Right renal cortex interstitium (tissue), 3 donors: ENCODE measurements at regions not wholly inside any gene's neighbourhood (a gene's known extent, or its start where the extent isn't known, plus 50 kb on each side); places are given as distances from the start of the nearest gene placed in this dataset.

ENCODE experiments used
- DNase-seq, 3 donors: peaks; one replicate each; pipeline ENCODE4 v3.0.0-alpha.2; 2013; ENCODE audit warnings: low read depth in 3 of 3, low spot score in 2 of 3

DNA sequence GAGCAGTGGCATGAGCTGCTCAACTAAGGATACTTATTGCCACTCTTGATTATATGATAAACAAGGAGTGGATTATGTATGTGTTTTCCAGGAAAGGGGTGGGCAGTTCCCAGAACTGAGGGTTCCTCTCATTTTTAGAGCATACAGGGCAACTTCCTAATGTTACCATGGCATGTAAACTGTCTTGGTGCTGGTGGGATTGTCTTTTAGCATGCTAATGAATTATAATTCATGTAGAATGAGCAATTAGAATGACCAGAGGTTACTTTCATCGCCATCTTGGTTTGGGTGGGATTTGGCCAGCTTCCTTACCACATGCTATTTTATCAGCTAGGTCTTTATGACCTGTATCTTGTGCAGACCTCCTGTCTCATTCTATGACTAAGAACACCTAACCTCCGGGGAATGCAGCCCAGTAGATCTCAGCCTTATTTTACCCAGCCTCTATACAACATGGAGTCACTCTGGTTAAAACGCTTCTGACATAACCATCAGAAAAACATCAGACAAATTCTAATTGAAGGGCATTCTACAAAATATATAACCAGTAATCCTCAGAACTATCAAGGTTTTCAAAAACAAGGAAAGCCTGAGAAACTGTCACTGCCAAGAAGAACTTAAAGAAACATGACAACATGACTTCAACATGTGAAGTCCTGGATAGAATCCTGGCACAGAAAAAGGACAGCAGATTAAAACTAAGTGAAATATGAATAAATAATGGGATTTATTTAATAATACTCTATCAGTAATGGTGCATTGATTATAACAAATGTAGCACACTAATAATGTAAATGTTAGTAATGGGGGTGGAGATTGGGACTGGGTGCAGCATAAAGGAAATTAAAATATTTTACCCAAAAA is 365.0 kb downstream of the SEMA3D start:
- no peak for DNase-seq

DNA sequence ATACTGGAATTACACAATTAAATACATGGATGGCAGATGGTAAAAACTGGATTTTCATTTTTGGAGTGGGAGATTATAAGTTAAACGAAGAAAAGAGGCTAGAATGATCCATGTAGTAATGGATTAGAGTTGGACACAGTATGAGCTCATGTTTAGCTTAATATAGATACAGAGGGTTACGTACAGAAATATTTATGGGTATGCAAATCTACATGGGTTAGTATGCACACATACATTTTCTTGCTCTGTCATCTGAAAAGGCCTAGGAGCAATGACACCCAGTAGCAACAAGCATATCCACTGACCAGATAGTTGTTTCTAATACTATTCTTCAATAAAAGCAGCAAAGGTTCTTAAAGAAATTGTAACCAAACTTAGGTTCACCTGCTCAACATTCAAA is 366.4 kb downstream of the SEMA3D start:
- no peak for DNase-seq

DNA sequence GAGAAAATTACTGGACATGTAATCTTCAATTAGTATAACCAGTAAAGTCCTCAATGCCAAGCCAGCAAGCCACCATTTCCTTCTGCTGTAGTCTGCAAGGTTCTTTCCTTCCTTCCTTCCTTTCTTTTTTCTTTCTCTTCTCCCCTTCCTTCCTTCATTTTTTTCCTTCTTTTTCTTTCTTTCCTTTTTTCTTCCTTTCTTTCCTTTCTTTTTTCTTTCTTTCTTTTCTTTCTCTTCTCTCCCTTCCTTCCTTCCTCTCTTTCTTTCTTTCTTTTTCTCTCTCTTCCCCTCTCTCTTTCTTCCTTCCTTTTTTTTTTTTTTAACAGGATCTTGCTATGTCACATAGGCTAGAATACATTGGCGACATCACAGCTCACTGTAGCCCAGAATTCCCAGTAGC is 369.8 kb downstream of the SEMA3D start:
- no peak for DNase-seq

DNA sequence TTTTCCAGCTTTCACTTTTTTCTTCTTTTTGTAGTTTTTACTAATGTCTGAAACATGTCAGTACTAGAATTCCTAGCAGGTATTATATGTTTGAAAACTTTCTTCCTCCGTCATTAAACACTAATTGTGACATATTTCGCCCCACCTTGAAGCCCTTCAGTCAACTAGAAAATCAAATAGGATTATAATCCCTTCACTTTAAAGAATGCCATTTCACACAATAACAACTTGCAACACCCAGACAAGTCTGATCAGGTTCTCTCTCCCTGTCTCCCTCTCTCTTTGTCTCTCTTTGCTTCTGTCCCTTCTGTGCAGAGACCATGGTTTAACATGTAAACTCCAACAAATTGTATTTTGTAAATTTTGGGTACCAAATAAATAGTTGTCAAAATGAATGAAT is 373.5 kb downstream of the SEMA3D start:
- no peak for DNase-seq

DNA sequence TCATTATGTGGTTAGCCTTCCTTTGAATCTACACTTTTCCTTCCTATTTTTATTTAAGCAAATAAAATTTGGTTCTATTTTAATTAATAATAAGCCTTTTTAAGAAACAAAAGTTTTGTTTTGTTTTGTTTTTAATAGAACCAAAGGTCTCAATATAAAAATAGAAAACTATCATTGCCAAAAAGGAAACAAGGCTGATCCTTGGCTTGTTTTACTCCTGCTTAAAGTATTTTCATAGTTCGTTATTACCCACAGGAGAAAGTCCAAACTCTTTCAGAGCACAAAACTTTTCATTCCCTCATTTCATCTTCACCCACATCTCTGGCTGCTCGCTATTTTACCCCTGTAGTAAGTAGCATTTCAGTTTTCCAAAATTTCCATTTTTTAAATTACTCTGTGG is 374.8 kb downstream of the SEMA3D start:
- no peak for DNase-seq

DNA sequence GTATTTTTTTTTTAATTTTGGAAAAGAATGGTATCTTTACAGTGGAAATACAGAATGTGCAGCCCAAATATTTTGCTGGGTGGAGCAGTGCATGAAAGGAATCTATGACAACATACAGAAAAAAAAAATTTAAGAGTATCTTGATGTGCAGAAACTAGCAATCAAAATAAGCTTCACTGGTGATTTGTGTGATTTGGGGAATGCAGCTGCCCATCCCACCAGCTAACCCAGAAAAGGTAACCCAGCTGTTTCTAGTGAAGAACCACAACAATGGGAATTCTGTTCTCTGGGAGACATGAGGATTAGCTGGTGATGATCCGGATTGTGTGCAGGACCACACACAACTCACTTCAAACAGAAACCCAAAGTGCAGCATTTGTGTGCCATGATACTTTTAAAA is 375.5 kb downstream of the SEMA3D start:
- no peak for DNase-seq

DNA sequence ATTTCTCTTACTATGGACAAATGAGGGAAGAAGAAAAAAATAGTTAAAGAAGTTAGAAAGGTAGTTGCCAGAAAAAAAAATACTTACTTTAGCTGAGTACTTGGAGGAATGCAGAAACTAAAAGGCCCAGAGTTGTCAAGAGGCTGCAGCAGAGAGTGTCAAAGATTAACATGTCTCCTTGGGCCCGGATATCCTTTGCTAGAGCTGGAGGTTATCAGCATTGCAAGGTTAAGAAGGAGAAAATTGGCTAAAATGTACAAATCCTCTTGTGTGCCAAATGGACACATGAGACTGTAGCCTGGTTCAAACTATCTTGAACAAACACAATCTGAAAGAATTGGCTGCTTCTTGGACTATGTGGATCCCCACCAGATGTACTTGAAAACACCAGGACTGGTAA is 377.0 kb downstream of the SEMA3D start:
- DNase-seq = no peak

DNA sequence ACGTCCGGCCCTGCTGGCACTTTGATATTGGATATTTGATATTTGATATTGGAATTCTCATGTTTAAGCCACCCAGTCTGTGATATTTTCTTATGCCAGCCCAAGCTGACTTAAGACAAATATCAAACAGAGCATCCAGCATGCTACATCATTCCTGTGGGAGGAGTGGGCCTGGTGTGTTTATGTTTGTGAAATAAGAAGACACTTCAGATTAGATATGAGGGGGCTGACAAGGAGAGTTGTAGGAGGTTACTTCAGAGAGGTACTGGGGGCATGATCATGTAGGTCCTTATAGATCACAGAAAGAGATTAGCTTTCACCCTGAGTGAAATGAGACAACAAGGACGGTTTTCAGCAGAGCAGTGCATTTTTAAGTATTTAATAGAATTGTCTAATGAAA is 382.9 kb downstream of the SEMA3D start:
- no peak for DNase-seq

DNA sequence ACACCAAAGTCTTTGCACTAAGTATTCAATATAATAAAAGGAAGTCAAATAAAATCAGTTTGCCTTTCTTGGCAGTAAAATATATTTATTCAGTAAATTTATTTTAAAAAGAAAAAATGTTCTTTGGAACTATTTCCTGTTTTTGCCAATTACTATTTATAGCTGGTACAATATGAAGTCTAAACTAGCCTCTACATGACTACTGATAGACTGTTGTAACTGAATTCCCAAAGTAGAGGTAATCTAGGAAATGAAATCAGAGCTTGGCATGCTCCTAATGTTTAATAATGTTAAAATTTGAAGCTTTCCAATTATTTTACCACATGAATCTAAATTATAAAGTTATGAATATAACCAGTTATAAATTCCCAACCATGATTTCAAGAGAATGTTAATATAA is 385.5 kb downstream of the SEMA3D start:
- no peak for DNase-seq

DNA sequence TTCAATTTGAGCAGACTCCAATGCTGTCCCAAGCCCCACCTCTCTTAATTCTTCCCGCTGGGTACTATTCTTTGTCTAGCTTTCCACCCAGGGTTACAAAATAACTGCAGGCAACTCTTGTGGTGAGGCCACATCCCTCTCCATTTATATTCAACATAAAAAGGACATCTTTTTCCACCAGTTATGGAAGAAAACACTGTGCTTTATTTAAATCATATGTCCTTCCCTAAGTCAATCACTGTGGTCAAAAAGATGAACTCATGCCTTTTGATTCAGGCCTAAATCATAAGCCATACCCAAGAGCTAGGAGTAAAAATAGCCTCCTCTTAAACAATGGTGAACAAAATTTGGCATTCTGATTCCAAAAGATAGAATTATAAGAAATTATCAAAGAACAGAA is 386.0 kb downstream of the SEMA3D start:
- no peak for DNase-seq

DNA sequence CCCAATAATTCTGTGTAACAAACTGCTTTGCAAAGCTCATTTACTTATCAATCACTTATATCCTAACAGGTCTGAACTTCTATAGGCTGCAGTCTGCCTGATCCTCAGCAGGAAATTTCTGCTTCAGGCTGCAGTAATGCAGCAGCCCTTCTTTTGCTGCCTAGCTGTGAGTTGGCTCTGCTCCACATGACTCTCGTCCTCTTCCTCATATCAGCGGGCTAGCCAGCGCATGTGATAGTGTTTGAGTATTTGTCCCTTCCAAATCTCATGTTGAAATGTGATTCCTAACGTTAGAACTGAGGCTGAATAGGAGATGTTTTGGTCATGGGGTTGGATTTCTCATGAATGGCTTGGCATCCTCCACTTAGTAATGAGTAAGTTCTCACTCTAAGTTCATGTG is 387.8 kb downstream of the SEMA3D start:
- DNase-seq = no peak

DNA sequence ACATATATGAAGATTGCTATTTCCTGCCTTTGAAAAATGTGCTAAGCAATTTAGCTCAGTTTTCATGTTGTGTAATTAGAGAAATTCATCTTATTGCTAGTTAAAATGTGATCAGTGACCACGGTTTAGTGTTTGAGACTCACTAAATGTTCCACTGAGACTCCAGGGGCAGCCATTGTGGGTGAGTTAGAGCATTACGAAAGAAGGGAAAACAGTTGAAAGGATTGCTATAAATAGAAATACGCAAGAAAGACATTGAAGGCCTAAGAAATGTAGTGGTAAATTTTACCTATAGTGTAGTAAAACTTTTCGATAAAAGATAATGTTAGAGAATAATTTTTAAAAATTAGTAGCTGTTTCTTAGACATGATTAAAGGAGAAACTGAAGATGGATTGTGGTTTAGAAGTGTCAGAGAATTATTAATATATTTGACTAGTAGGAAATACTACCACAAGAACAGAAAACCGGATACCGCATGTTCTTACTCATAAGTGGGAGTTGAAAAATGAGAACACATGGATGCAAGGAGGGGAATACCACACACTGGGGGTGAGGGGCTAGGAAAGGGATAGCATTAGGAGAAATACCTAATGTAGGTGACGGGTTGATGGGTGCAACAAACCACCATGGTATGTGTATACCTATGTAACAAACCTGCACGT is 394.5 kb downstream of the SEMA3D start:
- DNase-seq = no peak

DNA sequence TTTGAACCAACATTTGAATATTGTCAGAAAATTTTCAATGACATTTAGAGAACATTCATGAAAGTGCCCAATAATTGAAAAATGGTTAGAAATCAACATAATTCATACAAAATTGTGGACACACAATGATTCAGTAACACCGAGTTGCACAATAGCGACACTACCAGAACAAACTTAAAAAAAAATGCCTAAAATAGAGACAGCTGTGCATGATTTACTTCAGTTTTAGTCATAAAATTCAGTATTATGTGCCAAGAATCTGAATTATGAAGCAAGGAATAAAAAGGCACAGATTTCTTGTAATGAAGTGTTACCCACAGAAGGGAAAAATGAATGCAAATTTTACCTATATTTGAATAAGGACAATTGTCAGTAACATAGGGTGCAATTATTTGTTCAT is 396.0 kb downstream of the SEMA3D start:
- no peak for DNase-seq

DNA sequence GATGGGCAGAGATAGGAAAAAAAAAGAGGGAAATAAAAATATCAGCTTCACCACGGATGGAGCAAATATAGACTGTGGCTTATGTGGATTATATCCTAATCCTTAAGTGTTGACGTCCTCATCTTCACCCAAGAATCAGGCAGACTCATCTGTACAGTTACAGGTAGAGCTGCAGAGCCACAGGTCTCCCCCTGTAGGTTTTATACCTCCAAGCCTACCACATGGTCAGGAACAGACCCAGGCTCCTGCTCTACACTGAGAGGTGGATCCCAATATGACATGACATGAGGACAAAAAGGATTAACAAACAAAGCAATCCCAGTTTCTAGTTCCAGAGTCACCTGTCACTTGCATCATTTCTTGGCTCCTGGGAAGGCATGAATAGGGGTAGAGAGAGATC is 400.8 kb downstream of the SEMA3D start:
- DNase-seq = no peak

DNA sequence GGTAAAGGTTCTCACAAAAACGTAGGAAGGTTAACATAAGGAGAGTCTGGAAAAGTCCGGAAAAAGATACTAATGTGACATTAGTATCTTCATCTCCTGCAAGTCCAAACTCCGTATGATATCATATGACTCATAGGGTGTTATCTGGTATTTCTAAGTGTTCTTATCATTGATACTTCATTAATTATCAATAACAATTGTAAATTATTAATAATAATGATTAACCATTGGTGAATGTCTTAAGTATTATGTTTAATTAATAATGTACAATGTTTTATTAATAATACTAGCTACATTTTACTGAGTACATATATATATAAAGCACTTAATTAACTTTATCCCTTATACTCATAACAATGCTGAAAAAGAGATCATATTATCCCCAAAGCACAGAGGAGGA is 402.4 kb downstream of the SEMA3D start:
- no peak for DNase-seq

DNA sequence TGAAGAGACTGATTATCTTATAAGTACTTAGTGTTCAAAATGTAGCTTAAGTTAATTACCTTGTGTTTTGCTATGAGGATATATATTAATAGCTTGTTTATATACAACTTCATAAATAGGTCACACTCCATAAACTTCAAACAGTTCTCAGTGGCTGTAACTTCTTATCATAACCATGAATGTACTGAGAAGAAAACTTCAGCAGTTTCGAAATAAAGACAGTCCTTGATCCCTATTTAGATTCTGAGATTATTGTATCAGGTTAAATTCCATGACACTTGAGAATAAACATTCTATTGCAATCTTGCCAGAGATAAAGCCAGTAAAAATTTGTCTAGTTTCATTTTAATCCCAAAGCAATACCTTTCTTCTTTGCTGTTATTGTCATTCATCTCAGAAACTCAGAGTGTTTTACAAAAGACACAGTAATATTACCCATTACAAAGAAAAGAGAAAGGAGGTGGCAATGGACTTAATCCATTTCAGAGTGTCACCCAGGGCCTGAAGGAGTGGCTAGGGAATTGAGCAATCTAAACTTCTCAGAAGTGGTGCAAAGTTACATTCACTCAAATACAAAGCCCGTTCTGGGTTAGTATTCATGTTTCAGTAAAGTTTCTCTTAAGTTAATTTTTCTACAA is 403.6 kb downstream of the SEMA3D start:
- DNase-seq = no peak

DNA sequence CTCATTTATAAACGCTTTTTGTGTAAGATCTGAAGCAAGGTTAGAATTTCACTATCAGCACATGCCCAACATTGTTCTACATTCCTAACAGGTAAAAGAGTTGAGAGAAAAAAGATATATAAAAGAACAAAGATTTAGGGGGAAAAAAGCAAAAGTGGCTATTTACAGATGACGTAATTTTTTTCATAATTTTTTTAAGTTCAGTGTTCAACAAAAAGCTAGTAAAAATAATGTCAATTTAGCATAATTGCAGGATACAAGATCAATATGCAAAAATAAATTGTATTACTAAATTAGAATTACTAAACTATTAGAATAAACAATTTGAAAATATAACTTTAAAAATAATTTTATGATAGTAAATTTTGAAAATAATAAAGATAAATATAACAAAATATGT is 405.0 kb downstream of the SEMA3D start:
- no peak for DNase-seq

DNA sequence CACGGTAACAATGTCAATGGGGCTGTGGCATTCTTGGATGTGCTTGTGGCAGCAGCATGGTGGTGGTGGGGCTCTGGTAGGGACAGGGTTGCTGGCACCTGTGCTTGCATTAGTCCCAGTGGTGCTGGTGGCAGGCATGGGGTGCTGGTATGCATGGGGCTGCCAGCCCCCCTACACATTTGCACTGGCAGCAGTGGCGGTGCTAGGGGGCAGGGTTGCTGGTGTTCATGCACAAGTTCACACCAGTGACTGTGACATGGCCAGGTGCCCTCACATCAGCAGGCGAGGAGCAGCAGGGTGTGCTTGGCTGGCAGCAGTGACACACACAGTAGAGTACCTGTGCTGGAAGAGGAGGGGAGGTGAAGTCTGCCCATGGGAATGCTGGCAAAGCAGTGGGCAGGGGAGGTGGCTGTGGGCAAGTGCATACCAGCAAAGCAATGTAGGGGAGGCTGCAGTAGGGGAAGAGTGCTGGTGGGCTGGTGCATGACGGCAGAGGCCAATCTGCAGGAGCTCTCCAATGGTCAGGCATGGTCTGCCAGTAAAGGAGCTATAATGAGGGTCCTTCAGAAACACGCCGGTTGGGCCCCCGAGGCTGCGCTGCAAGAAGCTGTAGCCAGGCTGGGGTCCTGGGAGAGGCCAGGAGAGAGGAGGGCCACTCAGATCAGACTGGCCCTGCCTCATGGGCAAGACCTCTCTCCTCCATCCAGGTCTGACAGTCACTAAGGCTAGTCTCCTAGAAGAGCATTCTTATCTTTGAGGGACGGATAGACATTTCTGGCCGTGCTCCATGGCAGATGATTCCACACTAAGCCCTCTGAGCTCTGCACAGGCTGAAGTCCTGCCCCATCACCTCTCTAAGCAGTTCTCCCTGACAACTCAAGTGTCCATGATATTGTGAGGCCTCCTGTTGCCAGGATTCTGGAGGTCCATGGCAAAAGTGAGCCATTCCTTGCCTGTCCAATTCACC is 406.4 kb downstream of the SEMA3D start:
- DNase-seq = no peak

DNA sequence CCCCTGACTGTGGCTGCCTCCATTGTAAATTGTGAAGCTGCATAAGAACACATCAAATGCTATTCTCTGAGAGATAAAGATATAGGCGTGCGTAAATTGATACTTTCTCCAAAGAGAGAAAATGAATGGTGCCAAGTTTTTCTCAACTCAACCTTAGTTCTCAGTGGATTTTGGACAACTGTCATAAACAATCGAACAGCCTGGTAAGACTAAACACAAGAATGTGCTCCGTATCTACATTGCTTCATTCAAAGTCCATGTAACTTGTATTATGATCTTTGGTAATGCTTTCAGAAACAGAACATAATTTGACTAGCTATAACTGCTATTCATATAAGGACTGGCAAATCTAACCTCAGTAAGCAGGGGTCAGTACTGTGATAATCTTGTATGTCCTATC is 429.1 kb downstream of the SEMA3D start:
- no peak for DNase-seq

DNA sequence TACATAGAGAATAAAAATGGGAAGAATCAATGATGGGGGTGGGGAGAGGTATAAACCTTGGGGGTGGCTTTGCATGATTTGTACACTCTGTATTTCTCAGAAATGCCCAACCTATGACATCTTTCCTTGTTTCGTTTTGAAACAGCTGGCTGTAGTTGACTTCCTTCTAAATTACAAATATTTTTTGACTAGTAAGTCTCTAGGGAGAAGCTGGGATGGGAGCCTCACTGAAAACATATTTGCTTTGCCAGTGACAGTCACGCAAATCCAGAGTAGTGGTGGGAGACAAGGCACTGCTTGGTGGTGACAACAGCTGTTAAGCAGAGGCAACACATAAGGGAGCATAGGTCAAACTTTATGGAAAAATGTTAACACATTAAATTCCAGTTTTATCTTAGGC is 440.5 kb downstream of the SEMA3D start:
- DNase-seq = no peak

DNA sequence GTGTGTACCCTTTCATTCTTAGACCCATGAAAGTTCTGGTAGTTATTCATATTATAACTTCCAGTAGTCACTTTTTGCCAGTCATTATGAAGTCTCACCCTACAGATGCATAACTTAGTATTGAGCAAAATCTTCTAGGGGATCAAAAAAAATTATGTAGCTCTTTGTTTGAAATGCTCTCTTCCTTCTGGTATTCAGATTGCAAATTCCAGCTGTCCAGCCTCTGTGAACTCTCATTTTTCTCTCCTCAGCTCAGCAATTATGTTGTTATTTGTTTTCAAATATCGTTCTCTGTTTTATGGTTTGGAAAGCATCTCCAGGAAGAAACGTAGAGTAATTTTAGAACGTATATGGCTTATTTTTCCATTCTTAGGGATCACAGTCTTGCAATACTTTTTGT is 442.5 kb downstream of the SEMA3D start:
- no peak for DNase-seq
